ENCODE measurements at regions not wholly inside any gene's neighbourhood (a gene's known extent, or its start where the extent isn't known, plus 50 kb on each side); places are given as distances from the start of the nearest gene placed in this dataset.

DNA sequence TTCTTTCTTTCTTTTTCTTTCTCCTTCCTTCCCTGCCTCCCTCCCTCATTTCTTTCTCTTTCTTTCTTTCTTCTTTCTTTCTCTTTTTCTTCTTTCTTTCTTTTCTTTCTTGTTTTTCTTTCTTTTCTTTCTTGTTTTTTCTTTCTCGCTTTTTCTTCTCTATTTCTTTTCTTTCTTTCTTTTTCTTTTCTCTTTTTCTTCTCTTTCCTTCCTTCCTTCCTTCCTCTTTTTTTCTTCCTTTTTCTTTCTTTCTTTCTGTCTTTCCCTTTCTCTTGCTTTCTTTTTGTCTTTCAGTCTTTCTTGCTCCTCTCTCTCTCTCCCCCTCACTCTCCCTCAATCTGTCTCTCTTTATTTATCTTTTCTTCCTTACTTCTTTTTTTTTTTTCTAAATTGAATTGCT is 472.0 kb upstream of the CHRM3 start:
- TF ChIP-seq CTCF (IDR thresholded peaks at IDR 0.05) (no peak), CREM (CRISPR knock-in tag; IDR thresholded peaks at IDR 0.05) (no peak), NFYB (CRISPR knock-in tag; conservative IDR thresholded peaks at IDR 0.05; ENCODE audit: low read depth) (no peak), NR2C2 (CRISPR knock-in tag; IDR thresholded peaks at IDR 0.05) (no peak)
